Hepatocyte (in vitro differentiated cells): ENCODE measurements at regions not wholly inside any gene's neighbourhood (a gene's known extent, or its start where the extent isn't known, plus 50 kb on each side); places are given as distances from the start of the nearest gene placed in this dataset.

Experiments
- EZH2 ChIP-seq: fragments of 200-600 bp; sonication (generic); IDR thresholded peaks from 2 replicates; pipeline ENCODE4 v1.6.1; 2016; ENCODE audit warnings: antibody characterized with exemption, mild to moderate bottlenecking, borderline replicate concordance
- EZH2phosphoT487 ChIP-seq: fragments of 200-600 bp; sonication (generic); IDR thresholded peaks from one replicate; pipeline ENCODE4 v1.6.1; 2018; ENCODE audit warnings: antibody characterized with exemption, mild to moderate bottlenecking, low read depth, moderate library complexity; ENCODE audit not compliant: unreplicated experiment, severe bottlenecking
- TF ChIP-seq, protein P1 (sequence below): fragments of 200-600 bp; sonication (generic); IDR thresholded peaks from 2 replicates; pipeline ENCODE4 v1.5.1; 2016; ENCODE audit warnings: antibody characterized with exemption, mild to moderate bottlenecking; ENCODE audit not compliant: poor library complexity

DNA sequence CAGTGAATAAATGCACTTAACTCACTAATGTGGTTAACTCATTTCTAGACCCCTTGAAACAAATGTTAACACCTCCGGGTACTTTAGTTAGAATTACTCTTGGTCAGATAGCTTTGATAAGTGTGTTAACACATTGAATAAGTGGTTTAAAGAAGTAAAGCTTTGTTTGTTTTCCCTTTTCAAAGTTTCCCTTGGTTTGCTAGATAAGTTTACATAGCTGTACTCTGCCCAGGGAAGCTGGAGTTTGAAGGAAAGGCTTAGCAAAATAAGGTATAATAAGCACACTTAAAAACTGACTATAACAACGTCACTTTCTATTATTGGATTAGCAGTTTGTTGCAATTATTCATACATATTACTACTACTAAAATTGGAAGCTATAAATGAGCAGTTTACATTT, 1233.9 kb upstream of the ADGRL2 start:
- TF ChIP-seq, protein P1, sequence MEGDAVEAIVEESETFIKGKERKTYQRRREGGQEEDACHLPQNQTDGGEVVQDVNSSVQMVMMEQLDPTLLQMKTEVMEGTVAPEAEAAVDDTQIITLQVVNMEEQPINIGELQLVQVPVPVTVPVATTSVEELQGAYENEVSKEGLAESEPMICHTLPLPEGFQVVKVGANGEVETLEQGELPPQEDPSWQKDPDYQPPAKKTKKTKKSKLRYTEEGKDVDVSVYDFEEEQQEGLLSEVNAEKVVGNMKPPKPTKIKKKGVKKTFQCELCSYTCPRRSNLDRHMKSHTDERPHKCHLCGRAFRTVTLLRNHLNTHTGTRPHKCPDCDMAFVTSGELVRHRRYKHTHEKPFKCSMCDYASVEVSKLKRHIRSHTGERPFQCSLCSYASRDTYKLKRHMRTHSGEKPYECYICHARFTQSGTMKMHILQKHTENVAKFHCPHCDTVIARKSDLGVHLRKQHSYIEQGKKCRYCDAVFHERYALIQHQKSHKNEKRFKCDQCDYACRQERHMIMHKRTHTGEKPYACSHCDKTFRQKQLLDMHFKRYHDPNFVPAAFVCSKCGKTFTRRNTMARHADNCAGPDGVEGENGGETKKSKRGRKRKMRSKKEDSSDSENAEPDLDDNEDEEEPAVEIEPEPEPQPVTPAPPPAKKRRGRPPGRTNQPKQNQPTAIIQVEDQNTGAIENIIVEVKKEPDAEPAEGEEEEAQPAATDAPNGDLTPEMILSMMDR, result no peak
- TF ChIP-seq EZH2 (no peak), EZH2phosphoT487 (no peak)
